ENCODE measurements at regions not wholly inside any gene's neighbourhood (a gene's known extent, or its start where the extent isn't known, plus 50 kb on each side); places are given as distances from the start of the nearest gene placed in this dataset.

- Histone ChIP-seq H3K9me3 (ENCODE audit: control insufficient read depth in 1 of 2, insufficient read depth in 1 of 2, low read length in 2 of 2) (peaks cover 0 to 4% of the 10 kb centered on the region in 2 experiments), H3K4me3 (ENCODE audit: low read length) (no peak overlapping the region), H3K27ac (ENCODE audit: low read depth in 1 of 2, low read length in 2 of 2) (no peak overlapping the region), H3K27me3 (ENCODE audit: control insufficient read depth in 1 of 2, insufficient read depth in 2 of 2, low read length in 2 of 2) (no peaks in the 10 kb centered on the region), H3K4me1 (ENCODE audit: insufficient read depth, low read length) (no peaks in the 10 kb centered on the region), H3K36me3 (ENCODE audit: insufficient read depth, low read length) (no peaks in the 10 kb centered on the region)
- CTCF ChIA-PET = interaction anchor here (0.6 kb wide), 1 partner anchor 40 kb away, joined by 3 read pairs; no protein-coding TSS in a partner anchor
- POLR2A ChIA-PET = no interaction called here
- ATAC-seq (ENCODE audit: poor library complexity) = no peak
- H3K36me3 Mint-ChIP-seq (ENCODE audit: low read depth) = no peaks in the 10 kb centered on the region
- no peaks in the 10 kb centered on the region for H3K4me1 Mint-ChIP-seq (ENCODE audit: low read depth)
- H3K27ac Mint-ChIP-seq = no peak overlapping the region
- no peak overlapping the region for H3K4me3 Mint-ChIP-seq
- no peaks in the 10 kb centered on the region for H3K27me3 Mint-ChIP-seq
- DNase-seq = no peak
- TF ChIP-seq, protein P1, sequence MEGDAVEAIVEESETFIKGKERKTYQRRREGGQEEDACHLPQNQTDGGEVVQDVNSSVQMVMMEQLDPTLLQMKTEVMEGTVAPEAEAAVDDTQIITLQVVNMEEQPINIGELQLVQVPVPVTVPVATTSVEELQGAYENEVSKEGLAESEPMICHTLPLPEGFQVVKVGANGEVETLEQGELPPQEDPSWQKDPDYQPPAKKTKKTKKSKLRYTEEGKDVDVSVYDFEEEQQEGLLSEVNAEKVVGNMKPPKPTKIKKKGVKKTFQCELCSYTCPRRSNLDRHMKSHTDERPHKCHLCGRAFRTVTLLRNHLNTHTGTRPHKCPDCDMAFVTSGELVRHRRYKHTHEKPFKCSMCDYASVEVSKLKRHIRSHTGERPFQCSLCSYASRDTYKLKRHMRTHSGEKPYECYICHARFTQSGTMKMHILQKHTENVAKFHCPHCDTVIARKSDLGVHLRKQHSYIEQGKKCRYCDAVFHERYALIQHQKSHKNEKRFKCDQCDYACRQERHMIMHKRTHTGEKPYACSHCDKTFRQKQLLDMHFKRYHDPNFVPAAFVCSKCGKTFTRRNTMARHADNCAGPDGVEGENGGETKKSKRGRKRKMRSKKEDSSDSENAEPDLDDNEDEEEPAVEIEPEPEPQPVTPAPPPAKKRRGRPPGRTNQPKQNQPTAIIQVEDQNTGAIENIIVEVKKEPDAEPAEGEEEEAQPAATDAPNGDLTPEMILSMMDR (IDR thresholded peaks at IDR 0.05) = no peak
- intact Hi-C loops (cut with DNase I, micrococcal nuclease) = no loop called here
- peaks cover 3% of the 10 kb centered on the region for H3K9me3 Mint-ChIP-seq
These were observed 224.5 kb upstream of the SPOPL start for GRCh38 chr2:138277062-138277461.

DNA sequence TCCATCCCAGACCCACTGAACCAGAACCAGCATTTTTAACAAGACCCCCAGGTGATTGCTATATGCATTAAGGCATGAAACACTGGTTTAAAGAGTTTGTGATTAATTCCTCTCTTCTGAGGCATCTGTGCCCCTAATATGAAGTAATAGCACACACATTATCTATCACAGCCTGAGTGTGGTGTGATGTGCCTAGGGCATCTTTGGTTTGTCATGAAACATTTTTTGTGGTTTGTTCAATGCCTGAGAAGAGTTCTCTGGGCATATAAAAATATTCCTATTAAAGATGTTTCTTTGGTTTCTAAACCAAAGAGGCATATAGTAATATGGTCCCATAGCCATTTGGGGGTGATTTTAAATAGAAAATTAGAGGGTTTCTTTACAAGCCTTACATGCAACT, 221.7 kb upstream of the SPOPL start:
- no peaks in the 10 kb centered on the region for H3K36me3 Mint-ChIP-seq (ENCODE audit: low read depth)
- TF ChIP-seq, protein P1 (IDR thresholded peaks at IDR 0.05) = no peak
- DNase-seq (no peak), ATAC-seq (ENCODE audit: poor library complexity) (no peak)
- no peak overlapping the region for H3K4me3 Mint-ChIP-seq
- Histone ChIP-seq H3K9me3 (ENCODE audit: control insufficient read depth in 1 of 2, insufficient read depth in 1 of 2, low read length in 2 of 2) (peaks cover 0 to 8% of the 10 kb centered on the region in 2 experiments), H3K4me3 (ENCODE audit: low read length) (no peak overlapping the region), H3K27me3 (ENCODE audit: control insufficient read depth in 1 of 2, insufficient read depth in 2 of 2, low read length in 2 of 2) (no peaks in the 10 kb centered on the region), H3K27ac (ENCODE audit: low read depth in 1 of 2, low read length in 2 of 2) (no peak overlapping the region), H3K4me1 (ENCODE audit: insufficient read depth, low read length) (no peaks in the 10 kb centered on the region), H3K36me3 (ENCODE audit: insufficient read depth, low read length) (no peaks in the 10 kb centered on the region)
- intact Hi-C loops (cut with DNase I, micrococcal nuclease) = no loop called here
- no peak overlapping the region for H3K27ac Mint-ChIP-seq
- H3K9me3 Mint-ChIP-seq = no peaks in the 10 kb centered on the region
- CTCF ChIA-PET = no interaction called here
- H3K27me3 Mint-ChIP-seq = no peaks in the 10 kb centered on the region
- POLR2A ChIA-PET = no interaction called here
- H3K4me1 Mint-ChIP-seq (ENCODE audit: low read depth) = no peaks in the 10 kb centered on the region

DNA sequence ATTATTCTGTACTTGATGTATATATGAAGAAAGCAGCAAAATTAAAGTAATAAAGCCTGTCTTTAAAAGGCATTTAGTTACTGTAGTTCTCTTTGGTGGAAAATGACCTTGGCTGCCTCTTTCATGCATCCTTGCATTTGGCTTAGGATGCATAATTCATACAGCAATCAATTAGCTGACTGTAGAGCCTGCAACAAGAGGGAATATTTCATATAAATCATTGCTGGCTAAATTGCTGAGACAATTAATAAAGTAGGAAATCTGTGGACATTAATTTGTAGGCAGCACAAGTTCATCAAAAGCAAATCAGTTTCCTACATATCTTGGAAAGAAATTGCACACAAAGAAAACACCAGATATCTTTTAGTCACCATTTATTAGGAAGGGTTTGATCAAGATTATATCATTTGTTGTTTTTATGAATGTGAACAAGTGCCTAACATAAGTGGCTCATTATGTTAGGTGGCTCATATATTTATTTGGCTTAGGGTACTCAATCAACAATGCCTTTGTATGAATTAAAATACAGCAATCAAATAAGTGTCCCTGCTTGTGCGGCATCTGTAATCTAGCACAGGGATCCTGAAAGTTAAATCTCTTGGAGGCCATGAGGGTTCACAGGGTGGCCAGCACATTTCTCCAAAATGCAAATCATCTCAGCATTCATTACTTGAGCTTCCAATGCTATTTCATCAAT, 220.4 kb upstream of the SPOPL start:
- TF ChIP-seq, protein P1 (IDR thresholded peaks at IDR 0.05) = no peak
- DNase-seq = no peak
- ATAC-seq (ENCODE audit: poor library complexity) = no peak
- no peaks in the 10 kb centered on the region for H3K4me1 Mint-ChIP-seq (ENCODE audit: low read depth)
- ChIA-PET CTCF (no interaction called here), POLR2A (no interaction called here)
- peaks cover 0 to 8% of the 10 kb centered on the region in 2 experiments for H3K9me3 ChIP-seq (ENCODE audit: control insufficient read depth in 1 of 2, insufficient read depth in 1 of 2, low read length in 2 of 2)
- H3K27me3 Mint-ChIP-seq = no peaks in the 10 kb centered on the region
- H3K9me3 Mint-ChIP-seq = peaks cover 6% of the 10 kb centered on the region
- no peaks in the 10 kb centered on the region for H3K36me3 ChIP-seq (ENCODE audit: insufficient read depth, low read length)
- H3K4me3 Mint-ChIP-seq = no peak overlapping the region
- no peak overlapping the region for H3K4me3 ChIP-seq (ENCODE audit: low read length)
- no peaks in the 10 kb centered on the region for H3K36me3 Mint-ChIP-seq (ENCODE audit: low read depth)
- no peaks in the 10 kb centered on the region for H3K27me3 ChIP-seq (ENCODE audit: control insufficient read depth in 1 of 2, insufficient read depth in 2 of 2, low read length in 2 of 2)
- H3K4me1 ChIP-seq (ENCODE audit: insufficient read depth, low read length) = no peaks in the 10 kb centered on the region
- H3K27ac ChIP-seq (ENCODE audit: low read depth in 1 of 2, low read length in 2 of 2) = no peak overlapping the region
- intact Hi-C loops (cut with DNase I, micrococcal nuclease) = no loop called here
- H3K27ac Mint-ChIP-seq = no peak overlapping the region

Measured in CD4-positive, alpha-beta T cell (primary cell).